ENCODE measurements at regions not wholly inside any gene's neighbourhood (a gene's known extent, or its start where the extent isn't known, plus 50 kb on each side); places are given as distances from the start of the nearest gene placed in this dataset.
"Not testable (repeated sequence)": the region's sequence is repeated elsewhere in the genome, so short reads cannot be mapped to it uniquely, and the experiment has no call there.

DNA sequence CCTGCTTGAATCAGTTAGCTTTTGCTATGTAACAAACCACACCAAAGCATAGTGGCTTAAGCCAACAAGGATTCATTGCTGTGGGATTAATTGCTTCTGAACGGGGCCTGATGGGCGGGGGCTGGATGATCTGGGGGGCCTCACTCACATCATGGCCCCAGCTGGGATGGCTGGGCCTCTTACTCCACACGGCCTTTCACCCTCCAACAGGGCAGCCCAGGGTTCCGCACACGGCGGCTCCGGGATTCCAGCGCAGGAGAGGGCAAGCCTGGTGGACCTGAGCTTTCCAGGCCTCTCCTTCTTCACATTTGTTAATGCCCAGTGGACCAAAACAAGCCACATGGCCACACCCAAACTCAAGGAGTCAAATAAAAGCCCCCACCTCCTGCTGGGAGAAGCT, 86.3 kb upstream of the PHLPP1 start:
- DNase-seq: no peak

DNA sequence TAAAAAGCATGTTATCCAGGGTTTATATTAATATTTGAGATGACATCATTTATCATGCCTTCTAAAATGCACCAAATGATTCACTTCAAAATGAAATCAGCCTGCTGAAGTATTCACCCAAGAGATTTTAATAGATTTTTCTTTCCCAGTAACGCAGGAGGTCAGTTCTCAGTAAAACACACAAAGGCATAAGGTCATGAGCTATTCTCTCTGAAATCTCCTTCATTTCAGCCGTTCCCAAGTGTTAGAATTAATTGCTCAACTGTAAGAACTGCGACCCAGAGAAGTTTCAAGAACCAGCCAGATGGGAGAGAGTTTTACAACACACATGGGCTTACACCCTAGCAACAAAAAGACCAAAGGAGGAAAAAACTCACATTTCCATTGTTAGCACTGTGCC, 84.2 kb upstream of the PHLPP1 start:
- DNase-seq: no peak

DNA sequence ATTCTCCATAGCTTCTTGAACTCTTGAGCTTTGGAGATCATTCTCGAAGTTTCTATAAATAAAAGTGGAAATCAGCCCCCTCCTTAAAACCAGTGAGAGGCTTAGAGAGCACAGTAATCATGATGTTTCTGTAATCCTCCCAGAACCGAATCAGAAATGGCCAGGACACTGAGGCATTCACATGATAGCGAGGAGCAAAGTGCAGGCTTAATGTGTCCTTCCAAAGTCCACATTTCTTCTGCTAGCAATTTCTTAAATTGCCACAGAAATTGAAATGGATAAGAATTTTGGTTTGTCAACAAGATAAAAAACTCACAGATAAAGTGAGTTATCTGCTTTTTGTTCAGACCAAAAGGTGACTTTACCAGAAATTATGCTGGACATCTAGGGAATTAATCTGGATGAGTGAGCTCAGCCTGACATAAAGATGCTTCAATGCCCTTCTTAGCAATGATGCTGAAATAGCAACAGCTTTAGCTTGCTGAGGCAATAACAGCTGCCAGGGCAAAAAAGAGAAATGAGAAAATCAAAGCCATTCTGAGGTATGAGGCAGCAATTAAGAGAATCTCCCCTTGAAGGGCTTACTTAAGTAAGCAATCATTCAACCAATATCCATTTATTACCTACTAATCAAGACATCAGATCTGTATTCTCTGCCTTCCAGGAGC, 82.4 kb upstream of the PHLPP1 start:
- DNase-seq: peak; percentile 16

DNA sequence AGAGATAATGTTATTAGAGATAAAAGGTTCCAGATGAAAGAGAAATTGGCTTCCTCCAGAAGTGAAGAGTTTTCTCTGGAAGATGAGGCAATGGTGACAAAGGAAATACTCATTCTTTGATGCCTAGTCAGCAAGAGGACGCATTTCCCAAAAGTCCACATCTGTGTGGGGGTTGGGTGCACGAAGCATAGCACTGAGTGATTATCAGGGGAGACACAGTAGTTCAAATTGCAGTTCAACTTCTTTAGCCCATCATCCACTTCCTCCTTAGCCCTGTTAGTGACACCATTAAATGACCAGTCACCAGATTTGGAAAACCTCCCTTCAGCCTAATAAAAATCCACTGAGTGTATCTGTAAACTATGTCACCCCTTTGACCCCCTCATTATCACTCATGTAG, 80.9 kb upstream of the PHLPP1 start:
- DNase-seq: no peak

DNA sequence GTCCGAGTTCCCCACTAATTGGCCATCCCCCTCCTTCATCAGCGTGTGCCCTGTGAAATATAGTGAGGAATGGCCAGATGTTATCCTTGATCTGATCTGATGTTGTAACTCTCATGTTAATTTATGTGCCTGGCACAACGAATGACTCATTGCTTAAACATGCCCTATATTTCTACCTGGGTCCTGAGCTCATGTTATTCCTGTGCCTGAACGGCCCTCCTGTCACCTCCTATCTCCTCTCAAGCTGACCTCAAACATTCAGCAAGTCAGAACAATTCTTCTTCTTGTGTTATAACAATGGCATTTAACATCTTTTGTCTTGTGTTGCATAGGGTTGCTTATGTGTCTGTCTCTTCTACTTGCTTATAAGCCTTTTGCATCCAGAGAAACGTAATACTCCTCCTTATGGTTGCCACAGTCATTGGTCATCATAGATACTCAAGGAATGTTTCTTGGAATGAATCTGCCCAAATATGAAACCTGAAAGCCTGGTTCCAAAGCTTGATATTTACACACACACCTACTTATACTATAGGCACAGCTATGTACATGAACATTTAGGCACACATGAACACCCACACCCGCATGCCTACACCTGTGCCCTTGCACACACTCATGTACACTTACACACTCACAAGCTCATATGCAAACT, 80.2 kb upstream of the PHLPP1 start:
- peak; percentile 51 for DNase-seq

DNA sequence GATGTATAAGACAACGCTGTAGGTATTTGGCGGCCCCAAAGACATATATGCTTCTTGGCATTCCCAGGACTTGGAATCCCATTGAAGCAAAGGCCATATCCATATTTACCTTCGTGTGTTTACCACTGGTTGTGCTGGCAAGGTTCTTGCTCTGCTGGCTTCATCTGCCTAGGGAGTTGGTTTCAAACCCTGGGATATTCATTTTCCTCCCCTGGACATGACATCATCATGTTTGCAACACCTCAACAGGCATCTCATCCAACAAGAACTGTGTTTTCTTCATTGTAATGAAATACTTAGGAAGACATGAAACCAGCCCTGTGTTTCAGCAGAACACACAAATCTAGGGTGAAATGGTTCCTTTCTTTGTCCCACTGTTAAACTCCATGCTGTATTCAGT, 77.9 kb upstream of the PHLPP1 start:
- no peak for DNase-seq

DNA sequence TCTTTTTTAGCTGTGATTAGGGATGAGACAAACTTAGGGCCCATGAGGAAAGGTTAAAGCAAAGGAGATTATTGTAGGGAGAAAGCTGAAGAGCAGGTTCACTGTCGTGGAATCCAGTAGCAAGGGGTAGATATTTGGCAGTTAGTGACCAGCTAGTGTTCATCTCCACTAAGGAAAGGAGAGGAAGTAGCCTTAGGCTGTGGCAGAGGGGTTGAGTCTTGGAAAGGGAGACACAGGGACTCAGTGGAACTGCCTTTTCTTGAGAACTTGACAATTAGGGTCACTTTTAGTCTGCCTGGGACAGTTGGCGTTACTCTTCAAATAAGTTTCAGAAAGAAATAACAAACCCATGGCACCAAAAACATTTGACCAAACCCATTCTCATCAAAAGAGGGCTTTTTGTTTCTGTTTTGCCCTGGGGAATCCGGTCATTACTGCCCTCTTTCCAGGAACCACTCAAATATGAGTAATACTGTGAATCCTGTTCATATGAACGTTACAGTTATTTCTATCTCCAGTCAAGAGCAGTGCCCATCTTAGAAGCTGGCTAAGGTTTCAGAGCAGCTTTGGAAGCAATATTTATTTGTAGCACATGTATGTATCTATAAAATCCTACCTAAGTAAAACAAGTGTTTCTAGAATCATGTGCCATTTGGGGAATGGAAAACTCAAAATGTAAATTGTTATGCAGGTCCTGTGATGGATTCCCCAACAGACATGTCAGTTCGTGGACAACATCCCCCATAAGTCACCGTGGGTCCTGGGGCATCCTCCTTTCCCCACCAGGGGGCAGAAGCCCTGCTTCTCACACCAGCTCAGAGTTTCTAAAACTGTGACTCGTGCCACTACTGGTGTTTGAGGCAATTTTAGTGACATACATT, 77.3 kb upstream of the PHLPP1 start:
- DNase-seq: no peak

DNA sequence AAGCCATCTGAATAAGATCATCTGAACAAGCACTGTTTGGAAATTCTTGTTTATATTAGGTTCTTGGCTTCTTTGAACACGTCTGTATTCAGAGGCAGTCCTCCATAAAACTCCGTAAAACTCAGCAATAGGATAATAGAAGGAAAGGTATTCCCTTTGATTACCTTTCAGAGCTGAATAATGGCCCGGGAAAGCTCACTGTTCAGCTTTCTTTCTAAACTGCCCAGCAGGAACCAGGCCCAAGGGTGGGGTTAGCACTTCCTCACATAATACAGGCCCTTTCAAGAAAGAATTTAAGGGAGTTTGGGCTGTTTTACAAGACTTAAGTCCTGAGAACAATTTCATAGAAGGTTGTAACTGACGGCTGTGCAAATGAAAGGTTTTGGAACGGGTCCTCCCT, 72.2 kb upstream of the PHLPP1 start:
- DNase-seq: no peak

DNA sequence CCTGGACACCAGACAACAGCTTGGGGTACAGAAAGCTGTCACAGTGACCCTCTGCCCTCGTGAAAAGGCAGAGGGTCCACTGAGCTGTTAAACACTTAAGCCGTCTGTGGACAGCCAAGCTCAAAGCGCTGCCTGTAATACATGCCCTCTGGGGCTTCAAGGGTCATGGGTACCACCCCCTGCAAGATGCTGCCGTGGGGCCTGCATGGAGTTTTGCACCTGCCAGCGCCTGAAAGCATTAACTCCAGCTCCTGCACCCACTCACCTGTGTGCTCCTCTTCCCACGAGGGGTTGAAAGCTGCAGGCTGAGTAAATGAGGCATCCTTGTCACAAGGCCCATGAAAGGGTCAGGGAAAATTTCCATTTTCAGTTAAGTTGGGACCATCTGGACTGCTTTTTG, 70.6 kb upstream of the PHLPP1 start:
- no peak for DNase-seq

DNA sequence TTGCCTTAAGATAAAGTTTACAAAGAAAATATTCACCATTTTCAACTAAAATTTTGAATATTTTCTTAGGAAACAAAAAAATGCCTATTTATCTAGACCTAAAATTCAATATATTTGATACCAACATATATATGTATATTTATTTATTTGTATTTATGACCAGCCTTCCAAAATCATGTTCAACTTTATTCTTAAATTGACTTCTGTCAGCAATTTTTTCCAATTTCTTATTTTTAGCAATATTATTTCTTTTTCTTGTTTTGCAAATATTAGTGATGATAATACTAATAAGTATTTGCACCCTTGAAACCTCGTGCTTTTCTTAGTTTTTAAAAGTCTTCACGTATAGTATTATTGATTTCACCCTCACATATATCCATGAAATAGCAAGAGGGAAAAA, 68.2 kb upstream of the PHLPP1 start:
- DNase-seq: no peak

DNA sequence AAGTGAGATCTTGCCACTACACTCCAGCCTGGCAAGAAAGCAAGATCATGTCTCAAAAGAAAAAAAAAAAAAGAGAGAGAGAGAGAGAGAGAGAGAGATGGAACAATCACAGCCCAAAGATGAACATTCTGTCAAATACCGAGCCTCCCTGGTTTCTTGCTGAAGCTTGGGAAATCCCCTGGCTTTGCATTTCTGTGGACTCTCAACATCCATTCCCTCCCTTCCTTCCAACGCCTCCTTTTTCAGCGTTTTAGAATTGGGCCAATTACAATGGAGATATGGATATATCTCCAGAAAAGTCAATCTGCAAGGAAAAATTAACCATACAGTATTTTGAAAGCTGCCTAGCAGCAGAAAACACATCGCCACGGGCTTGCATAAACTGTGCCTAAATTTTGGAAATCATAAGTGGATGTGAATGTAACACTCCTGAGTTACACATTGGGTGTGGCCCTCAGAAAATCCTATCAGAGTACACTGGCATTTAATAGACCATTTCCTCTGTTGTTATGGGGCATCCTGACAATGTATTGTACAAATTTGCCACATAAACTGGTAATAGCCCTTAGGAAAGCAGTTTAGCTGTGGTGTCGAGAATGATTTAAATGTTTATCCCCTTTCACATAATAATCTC, 67.2 kb upstream of the PHLPP1 start:
- DNase-seq: no peak

DNA sequence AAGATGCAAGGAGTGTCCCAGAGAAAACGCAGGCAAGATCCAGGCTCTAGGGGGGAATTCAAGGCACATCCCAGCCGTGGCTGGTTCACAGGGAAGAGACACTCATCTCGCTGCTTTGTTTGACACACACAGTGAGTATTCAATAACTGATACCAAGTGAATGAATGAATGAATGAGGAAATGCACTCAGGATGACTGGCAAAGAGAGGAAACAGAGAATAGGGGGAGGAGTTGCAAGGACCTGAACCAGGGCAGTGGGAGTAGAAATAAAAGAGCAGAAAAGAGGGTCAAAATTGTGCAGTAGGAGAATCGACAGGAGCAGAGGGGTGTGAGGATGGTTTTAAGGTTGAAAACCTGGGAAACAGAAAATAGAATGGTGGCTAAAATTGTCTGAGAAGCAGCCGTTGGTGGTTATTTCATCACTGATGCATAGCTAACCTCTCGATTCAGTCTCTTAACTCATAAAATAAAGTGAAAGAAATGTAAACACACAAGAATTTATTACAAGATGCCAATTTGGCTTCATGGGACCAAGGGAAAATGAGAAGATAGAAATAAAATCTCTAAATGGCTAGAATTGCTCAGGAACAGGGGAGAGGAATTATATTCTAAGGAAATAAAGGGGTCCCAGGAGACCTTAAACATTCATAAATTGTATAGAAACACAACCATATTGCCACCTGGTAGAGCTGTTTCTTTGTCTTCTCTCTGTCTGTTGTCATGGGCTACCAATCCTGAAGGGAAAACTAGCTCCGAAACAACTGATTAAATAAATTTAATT, 63.9 kb upstream of the PHLPP1 start:
- no peak for DNase-seq

DNA sequence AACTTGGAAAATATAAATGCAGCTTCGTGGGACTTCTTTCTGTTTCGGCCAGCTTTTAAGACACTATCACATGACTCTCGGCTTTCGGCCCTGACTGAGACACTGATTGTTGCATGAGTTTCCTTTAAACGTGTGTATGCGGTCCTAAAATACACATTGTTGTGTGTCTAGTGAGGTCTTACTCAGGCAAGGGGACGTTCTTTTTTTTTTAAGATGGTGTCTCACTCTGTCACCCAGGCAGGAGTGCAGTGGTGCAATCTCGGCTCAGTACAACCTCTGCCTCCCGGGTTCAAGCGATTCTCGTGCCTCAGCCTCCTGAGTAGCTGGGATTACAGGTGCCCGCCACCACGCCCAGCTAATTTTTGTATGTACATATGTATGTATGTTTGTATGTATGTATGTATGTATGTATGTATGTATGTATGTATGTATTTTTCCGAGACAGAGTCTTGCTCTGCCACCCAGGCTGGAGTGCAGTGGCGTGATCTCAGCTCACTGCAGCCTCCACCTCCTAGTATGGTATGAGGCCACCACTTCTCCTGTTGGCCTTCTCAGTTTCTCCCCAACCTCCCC, 63.2 kb upstream of the PHLPP1 start:
- not testable (repeated sequence) for DNase-seq

DNA sequence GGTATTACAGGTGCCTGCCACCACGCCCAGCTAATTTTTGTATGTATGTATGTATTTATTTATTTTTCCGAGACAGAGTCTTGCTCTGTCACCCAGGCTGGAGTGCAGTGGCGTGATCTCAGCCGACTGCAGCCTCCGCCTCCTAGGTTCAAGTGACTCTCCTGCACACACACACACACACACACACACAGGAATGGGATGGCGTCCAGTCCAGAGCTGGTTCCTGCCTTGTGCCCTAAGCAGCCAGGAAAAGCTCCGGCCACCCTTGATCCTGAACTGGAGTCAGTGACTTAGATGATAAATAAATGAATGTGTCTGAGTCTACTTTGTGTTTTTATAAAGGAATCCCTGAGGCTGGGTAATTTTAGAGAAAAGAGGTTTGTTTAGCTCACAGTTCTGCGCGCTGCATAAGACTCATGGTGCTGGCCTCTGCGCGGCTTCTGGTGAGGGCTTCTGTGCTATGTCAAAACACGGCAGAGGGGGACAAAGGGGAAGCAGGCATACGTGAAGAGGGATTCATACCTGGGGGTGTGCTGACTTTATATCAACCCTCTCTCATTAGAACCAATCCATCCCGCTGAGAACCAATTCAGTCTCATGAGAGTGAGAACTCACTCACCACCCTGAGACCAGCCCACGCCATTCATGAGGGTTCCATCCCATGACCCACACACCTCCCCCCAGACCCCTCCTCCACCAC, 59.7 kb upstream of the PHLPP1 start:
- DNase-seq: no peak

DNA sequence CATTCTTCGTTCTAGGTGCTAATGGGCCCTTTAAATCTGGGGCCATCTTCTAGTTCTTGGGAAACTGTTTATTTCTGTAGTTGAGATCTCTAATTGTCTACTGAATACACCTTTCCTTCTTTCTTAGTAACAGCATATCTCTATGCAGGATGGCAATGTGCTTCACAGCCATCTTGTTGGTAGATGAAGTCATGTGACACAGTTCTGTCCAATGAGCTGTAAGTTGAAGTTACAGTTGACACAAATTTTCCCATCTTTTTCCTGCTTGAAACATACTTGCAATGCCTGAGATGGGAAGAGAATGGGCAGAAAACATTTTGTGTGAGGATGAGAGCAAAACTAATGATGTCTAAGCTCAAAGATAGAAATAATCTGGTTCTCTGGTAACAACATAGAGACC, 57.3 kb upstream of the PHLPP1 start:
- no peak for DNase-seq

DNA sequence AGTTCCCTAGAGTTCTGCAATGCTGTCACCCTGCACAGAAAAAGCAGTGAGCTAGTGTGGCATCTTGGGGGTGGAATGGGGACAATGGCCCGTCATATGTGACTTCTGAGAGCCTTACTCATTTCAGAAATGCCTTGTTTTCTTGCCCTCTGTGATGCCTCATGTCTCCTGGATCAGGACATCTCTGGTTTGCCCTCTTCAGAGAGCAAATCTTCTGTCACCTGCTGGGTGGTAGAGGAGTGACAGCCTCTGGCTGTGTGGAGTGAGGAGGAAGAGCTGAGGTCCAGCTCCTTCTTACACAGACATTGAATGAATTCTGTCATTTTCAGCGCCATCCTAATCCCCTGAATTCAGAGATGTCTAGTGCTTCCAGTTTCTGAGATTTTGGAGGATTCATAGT, 55.6 kb upstream of the PHLPP1 start:
- no peak for DNase-seq

DNA sequence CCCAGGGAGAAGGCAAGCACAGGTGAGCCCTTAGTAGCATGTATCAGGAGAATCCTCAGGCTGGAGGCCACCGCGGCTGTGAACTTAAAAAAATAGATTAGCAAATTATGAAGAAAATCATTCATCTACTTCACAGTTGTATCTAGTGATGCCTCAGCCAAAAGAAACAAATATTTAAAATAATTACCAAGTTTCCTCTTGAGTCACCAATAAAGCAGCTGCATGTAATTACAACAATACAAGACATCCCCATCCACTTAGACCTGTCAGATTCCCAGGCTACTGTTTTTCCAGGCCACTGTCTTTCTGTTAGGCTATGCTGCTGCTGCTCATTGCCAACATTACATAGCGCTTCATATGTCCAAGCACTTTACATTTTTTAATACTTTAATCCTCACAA, 54.6 kb upstream of the PHLPP1 start:
- no peak for DNase-seq

DNA sequence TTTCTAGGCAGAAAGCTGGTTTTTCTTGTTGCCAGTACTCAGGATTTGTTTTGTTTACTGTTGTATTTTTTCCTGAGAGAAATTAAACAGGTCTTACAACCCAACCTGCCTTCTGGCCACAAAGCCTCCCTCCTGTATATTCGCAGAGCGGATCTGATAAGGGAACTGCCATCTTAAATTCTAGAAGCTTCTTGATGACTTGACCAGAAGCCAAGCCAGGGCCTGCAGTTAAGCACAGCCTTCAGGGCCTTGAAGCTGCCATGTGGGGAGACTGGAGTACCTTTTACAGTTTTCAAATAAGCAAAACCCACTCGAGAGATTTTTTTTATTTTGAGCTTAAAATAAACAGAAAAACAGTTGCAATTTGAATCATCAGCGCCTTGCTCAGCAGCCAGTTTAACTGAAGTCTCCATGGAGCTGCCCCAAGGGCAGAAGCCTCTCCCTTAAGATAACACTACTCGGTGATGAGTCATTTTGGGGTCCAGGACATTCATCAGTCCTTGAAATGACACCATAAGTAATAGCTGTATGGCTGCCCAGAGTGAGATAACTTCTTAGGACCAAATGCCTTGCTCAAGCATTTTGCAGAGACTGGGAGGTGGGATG, 51.5 kb upstream of the PHLPP1 start:
- peak; percentile 36 for DNase-seq

DNA sequence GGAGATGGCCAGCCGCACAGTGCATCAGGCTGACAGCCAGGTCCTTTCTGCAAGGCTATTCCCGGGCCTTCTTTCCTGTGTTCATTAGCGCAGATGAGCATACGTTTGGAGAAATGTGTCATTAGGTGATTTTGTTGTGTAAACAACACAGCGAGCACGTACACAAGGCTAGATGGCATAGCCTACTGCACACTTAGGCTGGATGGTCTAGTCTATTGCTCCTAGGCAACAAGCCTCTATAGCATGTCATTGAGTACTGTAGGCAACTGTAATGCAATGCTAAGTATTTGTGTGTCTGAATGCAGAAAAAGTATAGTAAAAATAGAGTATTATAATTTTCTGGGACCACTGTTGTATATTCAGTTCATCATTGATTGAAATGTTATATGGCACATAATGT, 50.9 kb upstream of the PHLPP1 start:
- DNase-seq: no peak

DNA sequence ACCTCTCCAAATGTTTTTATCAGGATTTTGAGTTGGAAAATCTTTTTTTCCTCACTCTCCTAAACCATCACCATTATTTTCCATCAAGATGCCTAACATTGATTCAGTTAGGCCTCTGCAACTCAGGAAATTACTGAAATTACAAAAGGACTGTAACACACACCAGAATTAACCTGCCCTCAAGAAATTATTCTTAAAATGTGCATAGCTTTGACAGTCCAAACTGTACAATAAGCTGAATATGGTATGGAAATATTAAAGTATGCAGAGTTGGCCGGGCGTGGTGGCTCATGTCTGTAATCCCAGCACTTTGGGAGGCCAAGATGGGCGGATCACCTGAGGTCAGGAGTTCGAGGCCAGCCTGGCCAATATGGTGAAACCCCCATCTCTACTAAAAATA, 50.2 kb upstream of the PHLPP1 start:
- no peak for DNase-seq

Data from kidney glomerular epithelial cell (primary cell).